ENCODE measurements at regions not wholly inside any gene's neighbourhood (a gene's known extent, or its start where the extent isn't known, plus 50 kb on each side); places are given as distances from the start of the nearest gene placed in this dataset.
"Not testable (repeated sequence)": the region's sequence is repeated elsewhere in the genome, so short reads cannot be mapped to it uniquely, and the experiment has no call there.

DNA sequence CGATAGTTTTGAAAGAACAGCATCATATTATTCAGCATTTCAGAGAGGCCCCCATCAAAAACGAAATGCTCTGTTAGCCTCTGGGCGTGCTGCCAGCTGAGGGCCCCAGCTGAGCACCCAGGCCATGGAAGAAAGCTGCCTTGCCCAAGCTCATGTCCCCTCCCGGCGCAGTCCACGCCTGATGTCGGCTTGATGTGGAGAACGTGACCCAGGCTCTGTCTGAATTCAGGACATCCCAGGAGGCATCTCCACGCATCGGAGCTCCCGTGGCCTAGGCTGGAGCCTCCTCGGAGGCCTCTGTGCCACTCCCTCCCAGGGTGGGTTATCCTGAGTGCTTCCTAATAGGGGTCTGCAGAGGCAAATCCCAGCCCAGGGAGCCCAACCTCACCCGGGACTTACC is 218.3 kb upstream of the AKR1E2 start:
- no peak overlapping the region for H3K4me3 ChIP-seq
- no peak overlapping the region for H3K27ac ChIP-seq
- H3K36me3 ChIP-seq: no peaks in the 10 kb centered on the region
- H3K9me3 ChIP-seq: no peaks in the 10 kb centered on the region
- no peaks in the 10 kb centered on the region for H3K27me3 ChIP-seq
- TF ChIP-seq POLR2A (IDR thresholded peaks at IDR 0.05): no peak
- TF ChIP-seq CTCF (IDR thresholded peaks at IDR 0.05 in 4 of 5, conservative IDR thresholded peaks at IDR 0.05 in 1 of 5): no peak
- H3K4me1 ChIP-seq: no peaks in the 10 kb centered on the region
- intact Hi-C loops (cut with DNase I; ENCODE audit: low total_unique reads) (no loop called here), in situ Hi-C loops (cut with MboI; ENCODE audit: low sequenced_read_pairs in 4 of 4) (no loop called here)
- no peak for ATAC-seq
- no peak for DNase-seq

DNA sequence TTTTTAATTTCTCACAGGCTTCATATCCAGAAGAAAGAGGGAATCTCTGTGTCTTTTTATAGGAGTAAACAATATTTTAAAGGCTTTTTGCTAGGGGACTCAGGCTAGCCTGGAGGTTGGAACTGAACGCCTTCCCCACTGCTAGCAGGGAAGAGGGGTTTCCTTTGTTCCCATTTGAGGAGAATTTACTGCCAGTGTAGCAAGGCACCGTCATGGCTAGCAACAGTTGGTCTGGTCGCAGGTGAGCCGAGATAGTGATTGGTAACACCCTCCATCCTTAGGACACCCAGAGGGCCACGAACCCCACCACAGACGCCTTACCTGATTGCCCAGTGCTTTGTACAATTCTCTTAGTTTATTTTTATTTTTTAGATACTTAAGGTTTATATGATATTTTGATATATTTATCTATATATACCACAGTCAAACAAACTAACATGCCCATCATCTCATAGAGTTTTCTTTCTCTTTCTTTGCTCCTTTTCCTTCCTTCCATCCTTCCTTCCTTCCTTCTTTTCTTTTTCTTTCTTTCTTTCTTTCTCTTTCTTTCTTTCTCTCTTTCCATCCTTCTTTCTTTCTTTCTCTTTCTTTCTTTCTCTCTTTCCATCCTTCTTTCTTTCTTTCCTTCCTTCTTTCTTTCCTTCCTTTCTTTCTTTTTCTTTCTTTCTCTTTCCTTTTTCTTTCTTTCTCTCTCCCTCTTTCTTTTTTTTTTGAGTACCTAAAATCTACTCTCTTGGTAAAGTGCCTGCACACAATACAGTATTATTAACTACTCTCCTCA is 219.0 kb upstream of the AKR1E2 start:
- TF ChIP-seq POLR2A (IDR thresholded peaks at IDR 0.05): no peak
- no peak for TF ChIP-seq CTCF (IDR thresholded peaks at IDR 0.05 in 4 of 5, conservative IDR thresholded peaks at IDR 0.05 in 1 of 5)
- DNase-seq (no peak), ATAC-seq (no peak)
- Histone ChIP-seq H3K4me1 (no peaks in the 10 kb centered on the region), H3K4me3 (no peak overlapping the region), H3K36me3 (no peaks in the 10 kb centered on the region), H3K27me3 (no peaks in the 10 kb centered on the region), H3K27ac (no peak overlapping the region), H3K9me3 (no peaks in the 10 kb centered on the region)
- intact Hi-C loops (cut with DNase I; ENCODE audit: low total_unique reads): no loop called here
- in situ Hi-C loops (cut with MboI; ENCODE audit: low sequenced_read_pairs in 4 of 4): no loop called here

- DNase-seq (no peak), ATAC-seq (no peak)
- TF ChIP-seq CTCF (IDR thresholded peaks at IDR 0.05 in 4 of 5, conservative IDR thresholded peaks at IDR 0.05 in 1 of 5): no peak
- TF ChIP-seq POLR2A (IDR thresholded peaks at IDR 0.05): no peak
These were observed 223.1 kb upstream of the AKR1E2 start for GRCh38 chr10:4602764-4603491.

GRCh38 chr10:4599471-4599870 is 226.5 kb upstream of the AKR1E2 start:
- in situ Hi-C loops (cut with MboI; ENCODE audit: low sequenced_read_pairs in 4 of 4): no loop called here
- H3K4me3 ChIP-seq: no peak overlapping the region
- ATAC-seq: no peak

More at GRCh38 chr10:4602764-4603491, 223.1 kb upstream of the AKR1E2 start:
- intact Hi-C loops (cut with DNase I; ENCODE audit: low total_unique reads): no loop called here
- H3K4me3 ChIP-seq: no peak overlapping the region
- H3K4me1 ChIP-seq: no peaks in the 10 kb centered on the region
- H3K27ac ChIP-seq: no peak overlapping the region
- in situ Hi-C loops (cut with MboI; ENCODE audit: low sequenced_read_pairs in 4 of 4): no loop called here
- H3K36me3 ChIP-seq: no peaks in the 10 kb centered on the region
- H3K9me3 ChIP-seq: no peaks in the 10 kb centered on the region
- no peaks in the 10 kb centered on the region for H3K27me3 ChIP-seq

GRCh38 chr10:4597898-4598297 is 228.1 kb upstream of the AKR1E2 start:
- ATAC-seq; in situ Hi-C loops (cut with MboI; ENCODE audit: low sequenced_read_pairs in 4 of 4); H3K27ac ChIP-seq; H3K27me3 ChIP-seq; H3K4me1 ChIP-seq; H3K4me3 ChIP-seq; H3K9me3 ChIP-seq; intact Hi-C loops (cut with DNase I; ENCODE audit: low total_unique reads); H3K36me3 ChIP-seq; DNase-seq: not testable (repeated sequence)

More at GRCh38 chr10:4599471-4599870, 226.5 kb upstream of the AKR1E2 start:
- intact Hi-C loops (cut with DNase I; ENCODE audit: low total_unique reads): no loop called here
- Histone ChIP-seq H3K4me1 (no peaks in the 10 kb centered on the region), H3K9me3 (no peaks in the 10 kb centered on the region), H3K27me3 (no peaks in the 10 kb centered on the region), H3K27ac (no peak overlapping the region), H3K36me3 (no peaks in the 10 kb centered on the region)
- TF ChIP-seq POLR2A (IDR thresholded peaks at IDR 0.05): no peak
- TF ChIP-seq CTCF (IDR thresholded peaks at IDR 0.05 in 4 of 5, conservative IDR thresholded peaks at IDR 0.05 in 1 of 5): no peak
- DNase-seq: no peak
